Skeletal muscle satellite cell (primary cell): ENCODE measurements at regions not wholly inside any gene's neighbourhood (a gene's known extent, or its start where the extent isn't known, plus 50 kb on each side); places are given as distances from the start of the nearest gene placed in this dataset.

Experiments used
- H3K27me3 ChIP-seq: 2 replicates; pipeline ENCODE4 v1.7.0; 2013; ENCODE audit warnings: low read length; ENCODE audit not compliant: control insufficient read depth, insufficient read depth
- H3K36me3 ChIP-seq: 2 replicates; pipeline ENCODE4 v1.7.0; 2013; ENCODE audit warnings: mild to moderate bottlenecking, control low read depth, low read length; ENCODE audit not compliant: insufficient read depth
- H3K4me1 ChIP-seq: 2 replicates; pipeline ENCODE4 v1.7.0; 2013; ENCODE audit warnings: low read length; ENCODE audit not compliant: control insufficient read depth, insufficient read depth
- H3K4me2 ChIP-seq: 2 replicates; pipeline ENCODE4 v1.7.0; 2013; ENCODE audit warnings: mild to moderate bottlenecking, low read length
- H3K4me3 ChIP-seq: 2 replicates; pipeline ENCODE4 v1.7.0; 2013; ENCODE audit warnings: low read length
- H3K9ac ChIP-seq: 2 replicates; pipeline ENCODE4 v1.7.0; 2013; ENCODE audit warnings: mild to moderate bottlenecking, low read depth, low read length, moderate library complexity
- H3K9me3 ChIP-seq: replicated peaks from 2 replicates; pipeline ENCODE4 v1.7.0; 2013; ENCODE audit warnings: mild to moderate bottlenecking, control low read depth, low read length

GRCh38 chr10:108169846-108170245, 1005.3 kb upstream of the SORCS1 start:
- Histone ChIP-seq H3K36me3 (no peaks in the 10 kb centered on the region), H3K27me3 (no peaks in the 10 kb centered on the region), H3K4me3 (no peak overlapping the region), H3K9ac (no peak overlapping the region), H3K9me3 (no peaks in the 10 kb centered on the region), H3K4me1 (no peaks in the 10 kb centered on the region), H3K4me2 (no peak overlapping the region)

GRCh38 chr10:108167766-108168165, 1003.3 kb upstream of the SORCS1 start:
- H3K4me3 ChIP-seq = no peak overlapping the region
- H3K27me3 ChIP-seq = no peaks in the 10 kb centered on the region
- no peaks in the 10 kb centered on the region for H3K9me3 ChIP-seq
- H3K36me3 ChIP-seq = no peaks in the 10 kb centered on the region
- H3K9ac ChIP-seq = no peak overlapping the region
- H3K4me1 ChIP-seq = no peaks in the 10 kb centered on the region
- no peak overlapping the region for H3K4me2 ChIP-seq

DNA sequence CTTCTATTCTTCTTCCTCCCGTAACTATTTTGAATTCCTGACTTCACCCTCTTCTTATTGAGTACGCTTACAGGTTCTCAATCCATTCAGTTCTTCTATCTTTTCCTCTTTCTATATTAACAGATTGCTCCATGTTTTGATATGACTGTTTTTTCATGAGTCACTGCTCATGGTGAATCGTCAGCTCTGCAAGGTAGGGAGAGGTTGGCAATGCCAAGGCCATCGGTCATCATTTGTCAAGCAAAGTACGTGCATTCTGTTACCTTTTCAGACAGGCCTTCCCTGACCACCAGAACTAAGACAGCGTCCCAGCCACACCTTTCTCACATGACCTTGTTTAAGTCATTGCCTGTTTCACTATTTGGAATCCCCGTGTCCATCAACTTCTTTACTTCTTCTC, 1001.9 kb upstream of the SORCS1 start:
- Histone ChIP-seq H3K4me2 (no peak overlapping the region), H3K27me3 (no peaks in the 10 kb centered on the region), H3K4me1 (no peaks in the 10 kb centered on the region), H3K9me3 (no peaks in the 10 kb centered on the region), H3K9ac (no peak overlapping the region), H3K4me3 (no peak overlapping the region), H3K36me3 (no peaks in the 10 kb centered on the region)

DNA sequence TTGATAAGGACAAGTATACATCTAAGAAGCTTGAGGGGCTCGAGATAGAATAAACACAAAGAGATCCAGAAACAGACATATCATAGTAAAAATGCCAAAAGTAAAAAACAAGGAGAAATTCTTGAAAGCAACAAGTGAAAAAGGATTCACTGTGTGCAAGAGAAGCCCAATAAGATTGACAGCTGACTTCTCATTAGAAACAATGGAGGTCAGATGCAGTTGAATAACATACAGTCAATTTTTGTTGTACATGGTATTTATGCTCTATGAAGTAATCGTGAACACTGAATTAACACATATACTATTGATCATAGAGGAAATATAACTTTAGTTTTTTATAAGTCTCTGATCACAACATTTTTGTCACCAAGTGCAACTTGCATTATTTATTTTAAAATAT, 982.8 kb upstream of the SORCS1 start:
- H3K4me1 ChIP-seq = no peaks in the 10 kb centered on the region
- H3K9ac ChIP-seq = no peak overlapping the region
- no peaks in the 10 kb centered on the region for H3K36me3 ChIP-seq
- H3K4me2 ChIP-seq = no peak overlapping the region
- H3K4me3 ChIP-seq = no peak overlapping the region
- H3K9me3 ChIP-seq = no peaks in the 10 kb centered on the region
- no peaks in the 10 kb centered on the region for H3K27me3 ChIP-seq

GRCh38 chr10:108141064-108141463, 976.6 kb upstream of the SORCS1 start:
- Histone ChIP-seq H3K36me3 (no peaks in the 10 kb centered on the region), H3K27me3 (no peaks in the 10 kb centered on the region), H3K4me2 (no peak overlapping the region), H3K4me1 (no peaks in the 10 kb centered on the region), H3K4me3 (no peak overlapping the region), H3K9ac (no peak overlapping the region), H3K9me3 (no peaks in the 10 kb centered on the region)

DNA sequence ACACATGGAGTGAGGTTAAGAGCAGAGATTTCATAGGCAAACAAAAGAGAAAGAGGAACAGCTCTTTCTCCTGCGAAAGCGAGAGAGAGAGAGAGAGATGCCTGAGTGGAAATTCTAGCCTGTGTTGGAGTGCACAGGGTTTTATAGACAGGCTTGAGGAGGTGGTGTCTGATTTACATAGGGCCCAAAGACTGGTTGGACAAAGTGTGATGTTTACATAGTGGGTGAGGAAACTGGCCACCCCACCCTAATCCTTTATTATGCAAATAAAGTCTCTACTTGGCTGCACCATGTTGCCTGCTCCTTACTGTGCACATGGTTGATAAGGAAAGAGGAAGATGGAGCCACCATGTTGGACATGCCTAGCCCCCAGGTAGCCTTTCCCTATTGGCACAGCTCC, 967.8 kb upstream of the SORCS1 start:
- no peak overlapping the region for H3K9ac ChIP-seq
- H3K36me3 ChIP-seq = no peaks in the 10 kb centered on the region
- no peak overlapping the region for H3K4me3 ChIP-seq
- no peak overlapping the region for H3K4me2 ChIP-seq
- no peaks in the 10 kb centered on the region for H3K4me1 ChIP-seq
- no peaks in the 10 kb centered on the region for H3K9me3 ChIP-seq
- H3K27me3 ChIP-seq = no peaks in the 10 kb centered on the region

GRCh38 chr10:108130575-108130974, 966.1 kb upstream of the SORCS1 start:
- Histone ChIP-seq H3K36me3 (no peaks in the 10 kb centered on the region), H3K4me1 (no peaks in the 10 kb centered on the region), H3K4me3 (no peak overlapping the region), H3K9me3 (no peaks in the 10 kb centered on the region), H3K4me2 (no peak overlapping the region), H3K9ac (no peak overlapping the region), H3K27me3 (no peaks in the 10 kb centered on the region)

DNA sequence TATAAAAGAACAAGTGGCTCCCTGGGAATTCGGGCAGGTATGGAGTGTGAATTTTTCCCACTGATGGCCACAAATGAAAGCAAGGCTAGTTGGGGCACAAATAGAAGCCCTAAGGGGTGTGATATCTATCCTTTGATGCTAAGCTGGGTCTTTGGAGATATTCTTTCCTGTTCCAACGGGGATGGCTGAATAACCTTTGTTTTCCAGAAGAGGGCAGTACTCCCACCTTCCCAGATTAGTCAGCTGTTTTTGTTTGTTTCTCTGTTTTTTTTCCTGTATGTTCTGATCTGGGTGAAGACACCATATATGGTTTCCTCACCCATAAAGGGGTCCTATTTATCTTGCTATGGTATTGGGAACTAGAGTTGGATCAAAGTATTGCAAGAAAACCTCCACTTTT, 947.7 kb upstream of the SORCS1 start:
- Histone ChIP-seq H3K4me1 (no peaks in the 10 kb centered on the region), H3K27me3 (no peaks in the 10 kb centered on the region), H3K9me3 (no peaks in the 10 kb centered on the region), H3K4me3 (no peak overlapping the region), H3K9ac (no peak overlapping the region), H3K4me2 (no peak overlapping the region), H3K36me3 (no peaks in the 10 kb centered on the region)

DNA sequence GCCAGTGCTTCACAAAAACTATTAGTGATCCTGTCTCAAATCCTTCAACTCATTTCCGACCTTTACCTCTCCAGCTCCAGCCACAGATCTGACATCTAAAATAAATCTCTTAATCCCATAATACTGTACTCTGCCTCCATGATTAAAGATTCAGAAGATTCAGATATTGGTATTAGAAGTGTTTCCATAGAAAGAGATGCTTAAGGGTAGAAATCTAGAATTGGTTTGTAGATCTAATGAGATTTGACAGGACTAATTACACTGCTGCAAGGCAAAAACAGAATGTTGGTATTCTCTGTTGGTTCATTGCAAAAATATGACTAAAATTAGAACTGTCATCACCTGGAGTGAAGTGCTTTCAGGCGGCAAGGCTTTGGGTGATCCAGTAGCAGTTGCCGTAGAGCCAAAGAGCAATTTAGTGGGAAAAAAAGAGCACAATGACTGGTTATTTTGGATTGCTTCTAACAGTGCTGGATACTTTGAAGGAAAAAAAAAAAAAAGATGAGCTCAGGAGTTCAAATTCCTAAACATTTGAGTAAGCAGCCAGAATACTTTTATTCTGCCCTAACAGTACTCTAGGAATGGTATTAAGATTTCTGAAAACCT, 940.1 kb upstream of the SORCS1 start:
- no peaks in the 10 kb centered on the region for H3K36me3 ChIP-seq
- H3K4me3 ChIP-seq = no peak overlapping the region
- peaks cover 6% of the 10 kb centered on the region for H3K9me3 ChIP-seq
- no peak overlapping the region for H3K4me2 ChIP-seq
- no peak overlapping the region for H3K9ac ChIP-seq
- H3K27me3 ChIP-seq = no peaks in the 10 kb centered on the region
- H3K4me1 ChIP-seq = no peaks in the 10 kb centered on the region

DNA sequence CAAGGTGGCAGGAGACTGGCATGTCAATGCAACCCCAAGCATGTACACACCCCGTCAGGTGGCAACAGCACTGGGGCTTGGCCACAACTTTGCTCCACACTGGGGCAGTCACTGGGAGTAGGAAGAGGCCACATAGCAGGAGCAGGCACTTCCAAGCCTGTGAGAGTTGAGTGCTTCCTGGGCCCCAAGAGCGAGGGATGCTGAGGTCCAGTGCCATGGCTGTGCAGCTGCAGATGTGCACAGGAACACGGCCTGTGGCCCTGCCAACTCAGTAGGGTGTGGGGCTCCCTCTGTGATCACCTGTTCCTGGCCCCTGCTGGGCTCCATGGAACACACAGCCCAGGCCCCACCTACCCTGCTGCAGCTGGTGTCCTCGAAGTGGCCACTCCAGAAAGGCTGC, 932.8 kb upstream of the SORCS1 start:
- Histone ChIP-seq H3K27me3 (no peaks in the 10 kb centered on the region), H3K4me2 (no peak overlapping the region), H3K9ac (no peak overlapping the region), H3K4me3 (no peak overlapping the region), H3K9me3 (no peaks in the 10 kb centered on the region), H3K4me1 (no peaks in the 10 kb centered on the region), H3K36me3 (no peaks in the 10 kb centered on the region)

GRCh38 chr10:108095932-108096925, 931.7 kb upstream of the SORCS1 start:
- Histone ChIP-seq H3K4me3 (no peak overlapping the region), H3K9ac (no peak overlapping the region), H3K4me1 (no peaks in the 10 kb centered on the region), H3K36me3 (no peaks in the 10 kb centered on the region), H3K27me3 (no peaks in the 10 kb centered on the region), H3K9me3 (no peaks in the 10 kb centered on the region), H3K4me2 (no peak overlapping the region)
